K562 (cell line): ENCODE measurements at regions not wholly inside any gene's neighbourhood (a gene's known extent, or its start where the extent isn't known, plus 50 kb on each side); places are given as distances from the start of the nearest gene placed in this dataset.
"Not testable (repeated sequence)": the region's sequence is repeated elsewhere in the genome, so short reads cannot be mapped to it uniquely, and the experiment has no call there.

Experiments
- ATAC-seq: fragments of 200-7000 bp; cut with Tn5 transposase; 3 replicates; pipeline ENCODE4 v1.9.1; 2020; ENCODE audit warnings: moderate library complexity
- BruUV-seq: library from RNA; stranded (reverse); fragments of 400-500 nt; replicated peaks from 2 replicates; lab custom pipeline; 2021; lab: Mats Ljungman, UMichigan
- CTCF ChIA-PET: fragments of 300-600 bp; formaldehyde crosslinking; extraction: SDS; loops from one replicate; lab custom pipeline; 2021; ENCODE audit warnings: low intra/inter-chr PET ratio; lab: Yijun Ruan, JAX
- POLR2A ChIA-PET: fragments of 300-600, 350-650 bp; sonication (Branson Sonifier 250); formaldehyde crosslinking; extraction: SDS; loops from one replicate; lab custom pipeline; 2021; ENCODE audit warnings: antibody characterized with exemption, inconsistent platforms; lab: Yijun Ruan, JAX
- DNase-seq, 4 experiments: peaks; one replicate each; pipeline versions ENCODE4 v3.0.0 to v3.0.0-alpha.2; 2011 to 2018; ENCODE audit warnings: low spot score in 3 of 4, mixed read lengths in 3 of 4; ENCODE audit errors: extremely low read depth in 1 of 4
- FAIRE-seq: peaks from 2 replicates; lab custom pipeline; 2011; peaks lifted over from hg19 to GRCh38; lab: Jason Lieb, UNC
- H2AFZ ChIP-seq: 2 replicates; pipeline ENCODE4 v1.6.0; 2011; ENCODE audit warnings: low read depth, low read length, control low read depth, inconsistent platforms
- H3K27ac ChIP-seq: fragments of 200-600 bp; 3 replicates; pipeline ENCODE4 v1.8.0; 2011; ENCODE audit warnings: low read depth, mild to moderate bottlenecking, control low read depth, inconsistent platforms, low read length, moderate library complexity, mixed read lengths; ENCODE audit errors: extremely low read depth
- H3K27me3 ChIP-seq, 2 experiments: fragments of 300-600 bp in 1 of 2; 2 replicates in 1 of 2; 3 replicates in 1 of 2; pipeline versions ENCODE4 v1.6.0 to v1.8.0; 2011; ENCODE audit warnings: inconsistent platforms in 2 of 2, low read length in 2 of 2, mild to moderate bottlenecking in 1 of 2, mixed read lengths in 1 of 2, moderate library complexity in 1 of 2; ENCODE audit not compliant: control insufficient read depth in 2 of 2, insufficient read depth in 2 of 2
- H3K36me3 ChIP-seq: fragments of 300-600 bp; 3 replicates; pipeline ENCODE4 v1.8.0; 2011; ENCODE audit warnings: mild to moderate bottlenecking, low read length, inconsistent platforms; ENCODE audit not compliant: control insufficient read depth, insufficient read depth
- H3K4me1 ChIP-seq, 2 experiments: fragments of 200-600 bp in 1 of 2; replicated peaks in 1 of 2; 2 replicates in 1 of 2; 3 replicates in 1 of 2; pipeline versions ENCODE4 v1.5.1 to v1.8.0; 2011; ENCODE audit warnings: inconsistent platforms in 2 of 2, low read length in 2 of 2, mild to moderate bottlenecking in 1 of 2, mixed read lengths in 1 of 2, moderate library complexity in 1 of 2; ENCODE audit not compliant: control insufficient read depth in 2 of 2, insufficient read depth in 2 of 2
- H3K4me2 ChIP-seq: 2 replicates; pipeline ENCODE4 v1.6.1; 2011; ENCODE audit warnings: low read length, control low read depth, inconsistent platforms, mixed read lengths; ENCODE audit not compliant: insufficient read depth
- H3K4me3 ChIP-seq: fragments of 200-600 bp; sonication (generic), shearing (Covaris generic); 2 replicates; pipeline ENCODE4 v1.5.1; 2016; ENCODE audit warnings: control low read depth, inconsistent platforms
- H3K79me2 ChIP-seq: fragments of 200-600 bp; 3 replicates; pipeline ENCODE4 v1.8.0; 2011; ENCODE audit warnings: low read length, inconsistent platforms; ENCODE audit not compliant: control insufficient read depth, insufficient read depth
- H3K9ac ChIP-seq, 2 experiments: 2 replicates each; pipeline versions ENCODE4 v1.6.0 to v1.6.1; 2011; ENCODE audit warnings: low read depth in 2 of 2, low read length in 2 of 2, control low read depth in 1 of 2, inconsistent platforms in 1 of 2, mild to moderate bottlenecking in 1 of 2, mixed read lengths in 1 of 2; ENCODE audit not compliant: insufficient read depth in 1 of 2
- H3K9me1 ChIP-seq: one replicate; pipeline ENCODE4 v1.6.0; 2011; ENCODE audit warnings: inconsistent platforms, mild to moderate bottlenecking, low read length, moderate library complexity; ENCODE audit not compliant: control insufficient read depth, insufficient read depth
- H3K9me3 ChIP-seq: replicated peaks from 2 replicates; pipeline ENCODE4 v1.5.1; 2011; ENCODE audit warnings: low read depth, low read length, inconsistent platforms; ENCODE audit not compliant: control insufficient read depth, insufficient read depth
- H4K20me1 ChIP-seq: replicated peaks from 2 replicates; pipeline ENCODE4 v1.6.1; 2011; ENCODE audit warnings: low read length, inconsistent platforms, mixed read lengths; ENCODE audit not compliant: control insufficient read depth, insufficient read depth
- ZBTB17 ChIP-seq: fragments of 450-650 bp; formaldehyde crosslinking; IDR thresholded peaks from 2 replicates; pipeline ENCODE4 v1.4.0; 2020; ENCODE audit warnings: mild to moderate bottlenecking
- ZKSCAN8 ChIP-seq: fragments of 200-800 bp; sonication (Bioruptor generic); IDR thresholded peaks from 2 replicates; pipeline ENCODE4 v1.6.1; 2016; ENCODE audit warnings: missing genetic modification characterization, missing compliant biosample characterization
- WGBS: fragments of 100-300 bp; shearing (Covaris generic); methylation state at CpG from one replicate; pipeline ENCODE4 v1.1.6; 2016; ENCODE audit warnings: low coverage, mixed read lengths; ENCODE audit not compliant: insufficient coverage; ENCODE audit errors: missing lambda C conversion rate; 5-methylcytosine and 5-hydroxymethylcytosine counted together
- in situ Hi-C: fragments of 300-500 bp; cut with MboI; formaldehyde crosslinking; loops from 4 replicates; pipeline ENCODE4 v1.15.0; 2018; ENCODE audit warnings: inconsistent platforms, mixed read lengths
- intact Hi-C: fragments of 100-400 bp; cut with micrococcal nuclease; formaldehyde crosslinking; loops from 2 replicates; pipeline ENCODE4 v1.14.2; 2022

DNA sequence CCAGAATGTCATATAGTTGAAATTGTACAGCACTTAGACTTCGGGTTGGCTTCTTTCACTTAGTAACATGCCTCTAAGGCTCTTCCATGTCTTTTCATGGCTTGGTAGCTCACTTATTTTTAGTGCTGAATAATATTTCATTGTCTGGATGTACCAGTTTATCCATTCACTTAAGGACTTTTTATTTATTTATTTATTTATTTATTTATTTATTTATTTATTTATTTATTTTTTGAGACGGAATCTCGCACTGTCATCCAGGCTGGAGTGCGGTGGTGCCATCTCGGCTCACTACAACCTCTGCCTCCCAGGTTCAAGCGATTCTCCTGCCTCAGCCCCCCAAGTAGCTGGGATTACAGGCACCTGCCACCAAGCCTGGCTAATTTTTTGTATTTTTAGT, 132.9 kb upstream of the ELAC2 start:
- BruUV-seq, H3K27ac ChIP-seq, CTCF ChIA-PET, in situ Hi-C loops, H3K79me2 ChIP-seq, H3K4me2 ChIP-seq, ATAC-seq, FAIRE-seq, POLR2A ChIA-PET, H3K9ac ChIP-seq, H3K9me3 ChIP-seq, H3K4me3 ChIP-seq, DNase-seq, H3K4me1 ChIP-seq, H3K36me3 ChIP-seq, H4K20me1 ChIP-seq, intact Hi-C loops, H2AFZ ChIP-seq, H3K9me1 ChIP-seq, H3K27me3 ChIP-seq: not testable (repeated sequence)
- 4% methylated on average over 5 of the region's 6 CpGs for WGBS

DNA sequence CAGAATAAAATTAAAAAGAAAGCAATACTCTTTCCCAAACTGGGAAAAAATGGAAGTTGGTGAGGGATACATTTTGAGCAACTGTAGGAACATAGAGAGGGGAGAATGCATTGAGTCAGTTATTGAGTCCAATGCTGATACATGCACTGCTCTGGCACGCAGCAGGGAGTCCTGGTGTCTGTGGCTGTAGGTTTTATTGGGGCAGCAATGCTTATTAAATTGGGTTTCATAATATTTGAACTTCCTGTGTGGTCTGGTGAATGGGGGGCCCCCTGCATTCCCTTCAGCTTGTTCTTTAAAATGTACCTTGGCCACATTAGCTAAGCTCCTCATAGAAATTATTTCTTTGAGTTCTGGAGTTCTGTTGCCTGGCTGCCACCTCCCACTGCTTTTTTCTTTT, 125.2 kb upstream of the ELAC2 start:
- H3K27me3 ChIP-seq: no peaks in the 10 kb centered on the region
- POLR2A ChIA-PET: no interaction called here
- no peaks in the 10 kb centered on the region for H3K9me1 ChIP-seq
- TF ChIP-seq ZKSCAN8 (CRISPR knock-in tag) (no peak), ZBTB17 (CRISPR knock-in tag) (no peak)
- TF ChIP-seq, all 486 proteins: peak for 0
- H3K9ac ChIP-seq: no peak overlapping the region
- WGBS: 0% methylated on average over 1 of the region's 1 CpG
- DNase-seq: no peak
- H4K20me1 ChIP-seq: no peaks in the 10 kb centered on the region
- no peaks in the 10 kb centered on the region for H3K9me3 ChIP-seq
- CTCF ChIA-PET: no interaction called here
- FAIRE-seq: no peak
- intact Hi-C loops: no loop called here
- no peaks in the 10 kb centered on the region for H3K36me3 ChIP-seq
- H3K4me3 ChIP-seq: no peak overlapping the region
- BruUV-seq: no TSS peak
- no peak overlapping the region for H3K27ac ChIP-seq
- H3K4me1 ChIP-seq: no peaks in the 10 kb centered on the region
- H3K79me2 ChIP-seq: no peaks in the 10 kb centered on the region
- in situ Hi-C loops: no loop called here
- ATAC-seq: no peak
- H2AFZ ChIP-seq: no peak overlapping the region
- no peak overlapping the region for H3K4me2 ChIP-seq
